GM15510 (cell line): ENCODE measurements at regions not wholly inside any gene's neighbourhood (a gene's known extent, or its start where the extent isn't known, plus 50 kb on each side); places are given as distances from the start of the nearest gene placed in this dataset.

ENCODE experiments used
- POLR2A ChIP-seq: IDR thresholded peaks from 3 replicates; pipeline ENCODE4 v1.6.1; 2011; ENCODE audit warnings: borderline replicate concordance; ENCODE audit not compliant: insufficient read length; ENCODE audit errors: extremely low read depth

GRCh38 chr6:100155141-100155540, 161.1 kb upstream of the MCHR2 start:
- TF ChIP-seq POLR2A = no peak

- no peak for TF ChIP-seq POLR2A
These were observed 159.7 kb upstream of the MCHR2 start for GRCh38 chr6:100153636-100154275.

GRCh38 chr6:100152201-100152600, 158.2 kb upstream of the MCHR2 start:
- no peak for TF ChIP-seq POLR2A

- no peak for TF ChIP-seq POLR2A
These were observed 151.0 kb upstream of the MCHR2 start for GRCh38 chr6:100144991-100145390.

- no peak for TF ChIP-seq POLR2A
These were observed 144.5 kb upstream of the MCHR2 start for GRCh38 chr6:100138346-100139022.

GRCh38 chr6:100137759-100138158, 143.7 kb upstream of the MCHR2 start:
- TF ChIP-seq POLR2A = no peak

GRCh38 chr6:100136590-100136989, 142.6 kb upstream of the MCHR2 start:
- no peak for TF ChIP-seq POLR2A

GRCh38 chr6:100135977-100136376, 142.0 kb upstream of the MCHR2 start:
- no peak for TF ChIP-seq POLR2A

- TF ChIP-seq POLR2A = no peak
These were observed 140.7 kb upstream of the MCHR2 start for GRCh38 chr6:100134703-100135102.

- TF ChIP-seq POLR2A = no peak
These were observed 140.3 kb upstream of the MCHR2 start for GRCh38 chr6:100134297-100134696.

- no peak for TF ChIP-seq POLR2A
These were observed 138.0 kb upstream of the MCHR2 start for GRCh38 chr6:100132005-100132404.

- no peak for TF ChIP-seq POLR2A
These were observed 136.6 kb upstream of the MCHR2 start for GRCh38 chr6:100130630-100131029.

- no peak for TF ChIP-seq POLR2A
These were observed 132.9 kb upstream of the MCHR2 start for GRCh38 chr6:100126790-100127484.

- no peak for TF ChIP-seq POLR2A
These were observed 128.0 kb upstream of the MCHR2 start for GRCh38 chr6:100121854-100122609.

GRCh38 chr6:100119261-100119660, 125.2 kb upstream of the MCHR2 start:
- no peak for TF ChIP-seq POLR2A
